Uterus (tissue), 3 donors: ENCODE measurements at regions not wholly inside any gene's neighbourhood (a gene's known extent, or its start where the extent isn't known, plus 50 kb on each side); places are given as distances from the start of the nearest gene placed in this dataset.

ENCODE experiments used
- DNase-seq, 2 donors: peaks; one replicate each; pipeline ENCODE4 v3.0.0-alpha.2; 2019 to 2020
- H3K27ac ChIP-seq, 2 donors: fragments of 200-600 bp; sonication (generic); 1 replicate in 1 of 2; 2 replicates in 1 of 2; pipeline ENCODE4 v1.5.1; 2016 to 2018
- H3K27me3 ChIP-seq, 2 donors: fragments of 200-600 bp; sonication (generic); one replicate each; pipeline ENCODE4 v1.5.1; 2018 to 2019; ENCODE audit warnings: control low read depth in 1 of 2
- H3K36me3 ChIP-seq, 2 donors: fragments of 200-600 bp; sonication (generic); one replicate each; pipeline ENCODE4 v1.5.1; 2019; ENCODE audit warnings: control low read depth in 1 of 2
- H3K4me1 ChIP-seq, 2 donors: fragments of 200-600 bp; sonication (generic); one replicate each; pipeline ENCODE4 v1.5.1; 2018 to 2019; ENCODE audit warnings: control low read depth in 1 of 2
- H3K4me3 ChIP-seq, 2 donors: fragments of 200-600 bp; sonication (generic); 1 replicate in 1 of 2; 2 replicates in 1 of 2; pipeline ENCODE4 v1.5.1; 2018 to 2019; ENCODE audit warnings: mild to moderate bottlenecking in 1 of 2
- H3K9me3 ChIP-seq, 2 donors: fragments of 200-600 bp; sonication (generic); one replicate each; pipeline ENCODE4 v1.5.1; 2019; ENCODE audit warnings: control low read depth in 1 of 2
- POLR2A ChIP-seq, 2 donors: fragments of 450-650 bp; IDR thresholded peaks; one replicate each; pipeline ENCODE4 v1.6.1; 2016; ENCODE audit warnings: antibody characterized with exemption in 2 of 2, mild to moderate bottlenecking in 1 of 2, moderate library complexity in 1 of 2
- intact Hi-C: fragments of 100-400 bp; cut with DNase I; formaldehyde crosslinking; loops from one replicate; pipeline ENCODE4 v1.15.1; 2023; ENCODE audit warnings: low total_unique reads
- TF ChIP-seq, protein P1 (sequence below), 4 experiments: fragments of 200-600 bp in 2 of 4; fragments of 450-650 bp in 2 of 4; sonication (generic) in 2 of 4; IDR thresholded peaks; one replicate each; pipeline ENCODE4 v1.5.1; 2016 to 2019; ENCODE audit warnings: antibody characterized with exemption in 4 of 4, mild to moderate bottlenecking in 2 of 4, moderate library complexity in 1 of 4
- donor health status: DM: yes; HTN: yes; CAD: no.

DNA sequence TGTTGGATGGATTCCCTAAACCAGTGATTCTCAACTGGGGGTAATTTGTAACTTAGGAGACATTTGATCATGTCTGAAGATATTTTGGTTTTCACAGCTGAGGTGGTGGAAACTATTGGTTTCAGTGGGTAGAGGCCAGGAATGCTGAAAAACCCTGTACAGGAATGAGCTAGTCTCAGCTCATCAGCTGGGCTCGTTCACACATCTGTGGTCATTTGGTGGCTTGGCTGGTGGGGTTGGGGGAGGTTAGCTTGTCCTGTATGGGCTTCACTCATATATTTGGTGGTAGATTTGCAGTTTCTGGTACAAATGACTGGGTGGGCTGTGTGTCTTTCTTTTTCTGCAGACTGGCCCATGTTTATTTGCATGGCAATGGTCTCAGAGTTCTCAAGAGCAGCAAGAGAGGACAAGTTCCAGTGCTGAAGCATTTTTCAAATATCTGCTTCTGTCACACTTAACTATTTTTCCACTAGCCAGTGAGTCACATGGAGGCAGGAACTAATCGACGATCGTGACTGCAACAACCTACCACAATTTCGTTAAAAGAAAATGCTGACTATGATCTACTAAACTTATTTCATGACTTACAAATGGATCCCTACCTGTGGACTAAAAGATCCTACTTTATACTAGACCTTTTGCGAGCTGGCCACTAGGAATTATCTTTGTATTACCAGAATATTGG, 321.7 kb upstream of the PLXNA2 start:
- intact Hi-C loops = no loop called here
- H3K9me3 ChIP-seq = no peaks in the 10 kb centered on the region
- no peaks in the 10 kb centered on the region for H3K27me3 ChIP-seq
- no peaks in the 10 kb centered on the region for H3K36me3 ChIP-seq
- H3K4me3 ChIP-seq = no peak overlapping the region
- H3K4me1 ChIP-seq = no peaks in the 10 kb centered on the region
- H3K27ac ChIP-seq = no peak overlapping the region
- TF ChIP-seq, protein P1, sequence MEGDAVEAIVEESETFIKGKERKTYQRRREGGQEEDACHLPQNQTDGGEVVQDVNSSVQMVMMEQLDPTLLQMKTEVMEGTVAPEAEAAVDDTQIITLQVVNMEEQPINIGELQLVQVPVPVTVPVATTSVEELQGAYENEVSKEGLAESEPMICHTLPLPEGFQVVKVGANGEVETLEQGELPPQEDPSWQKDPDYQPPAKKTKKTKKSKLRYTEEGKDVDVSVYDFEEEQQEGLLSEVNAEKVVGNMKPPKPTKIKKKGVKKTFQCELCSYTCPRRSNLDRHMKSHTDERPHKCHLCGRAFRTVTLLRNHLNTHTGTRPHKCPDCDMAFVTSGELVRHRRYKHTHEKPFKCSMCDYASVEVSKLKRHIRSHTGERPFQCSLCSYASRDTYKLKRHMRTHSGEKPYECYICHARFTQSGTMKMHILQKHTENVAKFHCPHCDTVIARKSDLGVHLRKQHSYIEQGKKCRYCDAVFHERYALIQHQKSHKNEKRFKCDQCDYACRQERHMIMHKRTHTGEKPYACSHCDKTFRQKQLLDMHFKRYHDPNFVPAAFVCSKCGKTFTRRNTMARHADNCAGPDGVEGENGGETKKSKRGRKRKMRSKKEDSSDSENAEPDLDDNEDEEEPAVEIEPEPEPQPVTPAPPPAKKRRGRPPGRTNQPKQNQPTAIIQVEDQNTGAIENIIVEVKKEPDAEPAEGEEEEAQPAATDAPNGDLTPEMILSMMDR (IDR thresholded peaks at IDR 0.05) = no peak
- TF ChIP-seq POLR2A (IDR thresholded peaks at IDR 0.05) = no peak
- DNase-seq = no peak

DNA sequence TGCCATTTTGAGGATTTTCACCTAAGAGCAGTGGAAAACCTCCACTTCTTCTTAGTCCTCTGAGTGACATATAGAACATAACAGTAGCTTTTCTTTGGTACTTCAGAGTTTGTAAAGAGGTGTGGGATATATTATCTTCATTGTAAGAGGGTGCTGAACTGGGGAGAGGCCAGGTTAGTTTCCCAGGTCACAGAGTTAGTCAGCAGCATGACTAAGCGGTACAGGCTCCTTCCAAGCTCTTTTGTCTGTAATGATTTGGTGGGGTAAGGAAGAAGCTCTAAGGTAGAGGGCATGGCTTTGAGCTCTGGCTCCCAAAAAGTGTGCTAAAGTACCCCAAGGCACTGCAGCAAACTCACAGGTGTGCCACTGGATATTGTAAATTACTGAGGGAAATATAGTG, 325.0 kb upstream of the PLXNA2 start:
- H3K4me1 ChIP-seq = no peaks in the 10 kb centered on the region
- no peak for DNase-seq
- H3K27me3 ChIP-seq = no peaks in the 10 kb centered on the region
- no peak for TF ChIP-seq POLR2A (IDR thresholded peaks at IDR 0.05)
- TF ChIP-seq, protein P1 (IDR thresholded peaks at IDR 0.05) = no peak
- H3K4me3 ChIP-seq = no peak overlapping the region
- H3K36me3 ChIP-seq = no peaks in the 10 kb centered on the region
- intact Hi-C loops = no loop called here
- no peaks in the 10 kb centered on the region for H3K9me3 ChIP-seq
- no peak overlapping the region for H3K27ac ChIP-seq

DNA sequence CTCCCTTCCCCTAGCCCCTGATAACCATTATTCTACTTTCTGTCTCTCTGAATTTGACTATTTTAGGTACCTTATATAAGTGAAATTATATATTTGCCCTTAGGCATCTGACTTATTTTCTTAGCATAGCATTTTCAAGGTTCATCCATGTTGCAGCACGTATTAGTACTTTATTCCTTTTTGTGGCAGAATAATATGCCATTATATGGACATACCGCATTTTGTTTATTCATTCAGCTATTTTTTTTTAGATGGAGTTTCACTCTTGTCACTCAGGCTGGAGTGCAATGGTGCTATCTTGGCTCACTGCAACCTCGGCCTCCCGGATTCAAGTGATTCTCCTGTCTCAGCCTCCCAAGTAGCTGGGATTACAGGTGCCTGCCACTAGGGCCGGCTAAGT, 326.2 kb upstream of the PLXNA2 start:
- TF ChIP-seq POLR2A (IDR thresholded peaks at IDR 0.05) = no peak
- TF ChIP-seq, protein P1 (IDR thresholded peaks at IDR 0.05) = no peak
- H3K36me3 ChIP-seq = no peaks in the 10 kb centered on the region
- intact Hi-C loops = no loop called here
- H3K4me3 ChIP-seq = no peak overlapping the region
- H3K27me3 ChIP-seq = no peaks in the 10 kb centered on the region
- no peak overlapping the region for H3K27ac ChIP-seq
- no peaks in the 10 kb centered on the region for H3K9me3 ChIP-seq
- DNase-seq = no peak
- no peaks in the 10 kb centered on the region for H3K4me1 ChIP-seq

DNA sequence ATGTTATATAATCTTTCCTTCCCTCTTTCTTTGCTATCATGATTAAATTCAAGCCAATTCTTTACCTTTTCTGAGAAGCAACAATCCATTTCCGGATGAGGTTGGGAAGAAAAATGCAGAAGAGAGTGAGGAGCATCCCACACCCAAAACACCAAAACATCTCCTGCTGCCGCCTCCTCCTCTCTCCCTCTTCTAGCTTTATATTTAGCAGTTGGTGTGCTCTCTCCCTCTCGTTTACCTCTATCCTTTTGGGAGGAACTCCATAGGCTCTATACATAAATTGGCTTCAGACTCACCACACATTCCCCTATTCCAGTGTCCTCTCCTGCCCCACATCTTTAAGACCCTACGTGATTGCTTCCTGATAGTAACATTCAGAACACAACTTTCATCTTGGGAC, 332.2 kb upstream of the PLXNA2 start:
- Histone ChIP-seq H3K4me1 (no peaks in the 10 kb centered on the region), H3K36me3 (no peaks in the 10 kb centered on the region), H3K27ac (no peak overlapping the region), H3K9me3 (no peaks in the 10 kb centered on the region), H3K27me3 (no peaks in the 10 kb centered on the region), H3K4me3 (no peak overlapping the region)
- intact Hi-C loops = no loop called here
- DNase-seq = no peak
- TF ChIP-seq, protein P1 (IDR thresholded peaks at IDR 0.05) = no peak
- TF ChIP-seq POLR2A (IDR thresholded peaks at IDR 0.05) = no peak

DNA sequence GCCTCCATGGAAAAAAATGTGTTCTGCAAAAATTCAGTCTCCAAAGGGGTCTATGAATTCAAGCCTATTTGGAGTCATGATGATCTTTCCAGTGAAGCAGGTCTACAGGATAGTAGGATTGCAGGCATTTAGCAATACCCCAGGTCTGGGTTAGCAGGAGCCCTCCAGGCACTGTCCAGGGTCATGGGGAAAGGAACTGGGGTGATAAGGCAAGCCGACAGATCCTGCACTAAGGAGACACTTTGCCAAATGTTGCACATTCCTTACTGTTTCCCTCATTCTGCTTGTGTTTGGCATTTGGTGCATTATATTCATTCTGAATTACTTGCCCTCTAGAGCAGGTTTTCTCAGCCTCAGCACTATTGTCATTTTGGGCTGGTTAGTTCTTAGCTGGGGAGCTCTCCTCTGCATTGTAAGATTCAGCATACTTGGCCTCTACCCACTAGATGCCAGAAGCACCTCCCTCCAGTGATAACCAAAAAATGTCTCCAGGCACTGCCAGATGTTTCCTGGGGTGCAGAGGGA, 333.3 kb upstream of the PLXNA2 start:
- intact Hi-C loops = no loop called here
- no peak for TF ChIP-seq POLR2A (IDR thresholded peaks at IDR 0.05)
- TF ChIP-seq, protein P1 (IDR thresholded peaks at IDR 0.05) = no peak
- no peaks in the 10 kb centered on the region for H3K4me1 ChIP-seq

More for the DNA sequence above, 333.3 kb upstream of the PLXNA2 start:
- Histone ChIP-seq H3K27me3 (no peaks in the 10 kb centered on the region), H3K27ac (no peak overlapping the region), H3K4me3 (no peak overlapping the region), H3K36me3 (no peaks in the 10 kb centered on the region), H3K9me3 (no peaks in the 10 kb centered on the region)
- no peak for DNase-seq
